Fibroblast of skin of back (primary cell): ENCODE measurements at regions not wholly inside any gene's neighbourhood (a gene's known extent, or its start where the extent isn't known, plus 50 kb on each side); places are given as distances from the start of the nearest gene placed in this dataset.
"Not testable (repeated sequence)": the region's sequence is repeated elsewhere in the genome, so short reads cannot be mapped to it uniquely, and the experiment has no call there.

ENCODE experiments used
- DNase-seq: peaks from one replicate; pipeline ENCODE4 v3.0.0-alpha.2; 2013

GRCh38 chr15:95018888-95019545 lies 787.7 kb downstream of the MCTP2 start:
- DNase-seq: peak; percentile 31

- no peak for DNase-seq
These were observed 788.5 kb downstream of the MCTP2 start for GRCh38 chr15:95019907-95020306.

- no peak for DNase-seq
These were observed 790.5 kb downstream of the MCTP2 start for GRCh38 chr15:95021816-95022215.

GRCh38 chr15:95024351-95024750 lies 793.0 kb downstream of the MCTP2 start:
- DNase-seq: peak; percentile 20

GRCh38 chr15:95025924-95026728 lies 794.8 kb downstream of the MCTP2 start:
- DNase-seq: peak; percentile 47

- no peak for DNase-seq
These were observed 796.6 kb downstream of the MCTP2 start for GRCh38 chr15:95027981-95028380.

- no peak for DNase-seq
These were observed 800.8 kb downstream of the MCTP2 start for GRCh38 chr15:95032156-95032555.

- no peak for DNase-seq
These were observed 803.7 kb downstream of the MCTP2 start for GRCh38 chr15:95035106-95035505.

- no peak for DNase-seq
These were observed 809.9 kb downstream of the MCTP2 start for GRCh38 chr15:95041297-95041696.

GRCh38 chr15:95043236-95043932 lies 812.0 kb downstream of the MCTP2 start:
- DNase-seq: not testable (repeated sequence)

- DNase-seq: no peak
These were observed 812.6 kb downstream of the MCTP2 start for GRCh38 chr15:95043933-95044313.

GRCh38 chr15:95044745-95045417 lies 813.5 kb downstream of the MCTP2 start:
- DNase-seq: no peak

GRCh38 chr15:95051861-95052260 lies 820.5 kb downstream of the MCTP2 start:
- peak; percentile 43 for DNase-seq

- no peak for DNase-seq
These were observed 828.1 kb downstream of the MCTP2 start for GRCh38 chr15:95059346-95059905.

GRCh38 chr15:95068701-95069521 lies 837.5 kb downstream of the MCTP2 start:
- no peak for DNase-seq

GRCh38 chr15:95075792-95076677 lies 844.7 kb downstream of the MCTP2 start:
- DNase-seq: no peak

- no peak for DNase-seq
These were observed 845.3 kb downstream of the MCTP2 start for GRCh38 chr15:95076678-95076990.

- no peak for DNase-seq
These were observed 846.6 kb downstream of the MCTP2 start for GRCh38 chr15:95078003-95078402.

GRCh38 chr15:95080228-95080627 lies 848.9 kb downstream of the MCTP2 start:
- not testable (repeated sequence) for DNase-seq

GRCh38 chr15:95085056-95085455 lies 853.7 kb downstream of the MCTP2 start:
- no peak for DNase-seq
